Muscle of leg (tissue), 3 donors: ENCODE measurements at regions not wholly inside any gene's neighbourhood (a gene's known extent, or its start where the extent isn't known, plus 50 kb on each side); places are given as distances from the start of the nearest gene placed in this dataset.

Experiments
- DNase-seq: peaks from one replicate; pipeline ENCODE4 v3.0.0; 2013
- H3K27ac ChIP-seq: one replicate; pipeline ENCODE4 v1.5.1; 2013; ENCODE audit warnings: mild to moderate bottlenecking, low read length, control low read depth
- H3K27me3 ChIP-seq: one replicate; pipeline ENCODE4 v1.6.1; 2013; ENCODE audit warnings: low read length; ENCODE audit not compliant: control insufficient read depth, insufficient read depth
- H3K36me3 ChIP-seq: one replicate; pipeline ENCODE4 v1.6.1; 2013; ENCODE audit warnings: low read length; ENCODE audit not compliant: control insufficient read depth, insufficient read depth
- H3K4me1 ChIP-seq: one replicate; pipeline ENCODE4 v1.6.1; 2013; ENCODE audit warnings: low read length; ENCODE audit not compliant: control insufficient read depth, insufficient read depth
- H3K4me3 ChIP-seq: one replicate; pipeline ENCODE4 v1.5.1; 2013; ENCODE audit warnings: low read length, control low read depth
- H3K9me3 ChIP-seq: replicated peaks from 2 replicates; pipeline ENCODE4 v1.6.1; 2013; ENCODE audit warnings: low read depth, low read length; ENCODE audit not compliant: control insufficient read depth
- WGBS: methylation state at CpG from one replicate; pipeline ENCODE4 v1.1.5; 2013; ENCODE audit warnings: missing lambda C conversion rate; ENCODE audit not compliant: insufficient coverage; 5-methylcytosine and 5-hydroxymethylcytosine counted together

DNA sequence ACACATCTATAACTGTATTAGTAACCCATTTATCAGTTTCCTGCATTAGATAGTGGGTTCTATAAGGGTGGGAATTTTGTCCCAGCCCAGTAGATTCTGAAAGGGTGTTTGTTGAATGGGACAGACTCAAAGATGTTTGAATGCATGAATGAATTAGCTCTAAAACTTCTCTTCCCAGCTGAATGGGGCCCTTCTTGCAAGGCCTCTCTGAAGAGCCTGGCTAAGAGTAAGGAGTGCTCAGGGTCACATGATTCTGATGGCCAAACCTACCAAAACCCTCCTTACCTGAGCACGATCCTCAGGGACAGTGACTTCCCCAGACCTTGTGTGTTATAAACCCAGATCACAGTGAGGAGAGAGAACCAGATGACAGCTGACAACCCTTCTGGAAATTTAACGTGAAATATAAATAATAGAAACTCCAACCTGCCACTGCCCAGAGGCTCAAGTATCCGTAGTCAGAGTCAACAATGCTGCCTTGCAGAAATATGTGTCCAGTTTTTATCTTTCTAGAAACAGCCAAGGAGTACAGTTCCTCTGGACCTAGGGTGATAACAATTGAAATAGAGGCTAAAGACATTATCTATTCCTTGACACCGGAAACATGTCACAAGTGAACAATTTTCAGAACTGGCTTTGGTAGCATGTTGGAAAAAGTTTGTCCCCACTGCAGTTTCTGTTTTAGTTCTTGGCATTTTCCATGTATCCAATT lies 268.9 kb upstream of the MAF start:
- no CpG with 5 or more reads among the region's 4 CpGs for WGBS
- no peak overlapping the region for H3K27ac ChIP-seq
- DNase-seq = no peak

DNA sequence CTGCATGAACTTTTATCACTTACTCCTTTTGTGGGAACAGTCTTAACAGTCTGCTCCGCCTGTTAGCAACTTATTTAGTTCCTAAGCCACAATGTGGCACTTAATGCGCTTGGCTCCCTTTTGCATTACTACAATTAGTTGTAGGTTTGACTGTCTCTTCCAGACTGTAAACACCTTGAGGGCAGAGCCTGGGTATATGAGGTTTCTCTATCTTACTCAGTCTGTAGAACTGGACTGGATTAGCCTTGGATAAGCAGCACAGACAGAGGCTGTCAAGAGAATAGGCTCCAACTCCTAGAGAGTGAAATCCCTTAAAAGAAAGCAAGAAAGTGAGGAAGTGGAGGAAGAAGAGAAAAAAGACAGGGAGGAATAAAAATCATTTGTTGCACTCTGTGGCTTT lies 268.3 kb upstream of the MAF start:
- DNase-seq = no peak
- WGBS = no CpG with 5 or more reads among the region's 2 CpGs
- H3K4me3 ChIP-seq = no peak overlapping the region
- no peaks in the 10 kb centered on the region for H3K27me3 ChIP-seq
- H3K9me3 ChIP-seq = no peaks in the 10 kb centered on the region
- no peak overlapping the region for H3K27ac ChIP-seq
- H3K4me1 ChIP-seq = no peaks in the 10 kb centered on the region
- H3K36me3 ChIP-seq = no peaks in the 10 kb centered on the region

More for the DNA sequence above, 268.9 kb upstream of the MAF start:
- Histone ChIP-seq H3K4me3 (no peak overlapping the region), H3K36me3 (no peaks in the 10 kb centered on the region), H3K4me1 (peaks cover 4% of the 10 kb centered on the region), H3K27me3 (no peaks in the 10 kb centered on the region), H3K9me3 (no peaks in the 10 kb centered on the region)

DNA sequence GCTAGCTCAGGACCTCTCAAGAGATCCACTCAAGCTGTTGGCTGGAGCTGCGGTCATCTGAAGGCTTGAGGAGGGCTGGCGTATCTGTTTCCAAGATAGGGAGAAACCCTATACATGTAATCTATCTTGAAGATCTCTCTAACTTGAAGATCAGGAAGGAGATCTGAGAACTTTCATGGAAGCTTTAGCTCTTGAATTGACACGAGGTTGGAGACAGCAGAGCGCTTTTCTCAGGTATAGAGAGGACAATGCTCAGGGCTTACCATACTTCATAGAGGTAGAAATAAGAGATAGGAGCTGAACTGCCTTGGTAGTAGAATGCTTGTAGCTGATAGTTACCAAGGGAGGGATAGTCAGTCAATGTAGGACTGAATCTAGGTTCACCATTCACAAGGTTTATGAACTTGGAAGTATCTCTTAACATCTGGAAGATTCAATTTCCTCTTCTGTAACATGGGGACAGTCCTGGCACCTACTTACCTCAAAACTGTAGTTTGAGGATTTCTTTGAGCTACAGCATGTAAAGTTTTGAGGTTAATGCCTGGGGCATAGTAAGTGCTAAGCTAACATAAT lies 267.0 kb upstream of the MAF start:
- DNase-seq = no peak
- Histone ChIP-seq H3K9me3 (no peaks in the 10 kb centered on the region), H3K27me3 (no peaks in the 10 kb centered on the region), H3K4me1 (no peaks in the 10 kb centered on the region), H3K36me3 (no peaks in the 10 kb centered on the region), H3K27ac (no peak overlapping the region), H3K4me3 (no peak overlapping the region)
- 100% methylated on average over 1 of the region's 4 CpGs for WGBS

DNA sequence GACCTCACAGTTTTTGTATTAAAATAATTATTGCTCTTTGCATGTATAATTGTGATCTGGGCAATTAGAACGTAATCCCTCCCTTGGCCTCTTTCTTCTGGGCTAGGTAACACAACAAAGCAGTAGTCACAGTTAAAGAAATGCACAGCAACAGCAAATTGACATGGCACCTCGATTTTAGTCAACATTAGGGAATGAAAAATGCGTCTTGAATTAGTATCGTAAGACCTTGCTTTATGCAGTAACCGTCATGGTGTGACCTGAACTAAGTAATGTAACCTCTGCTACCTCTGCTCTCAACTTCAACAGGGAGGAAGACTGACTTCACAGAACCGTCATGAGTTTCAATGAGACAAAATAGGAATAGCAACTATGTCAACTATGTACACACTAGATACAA lies 265.4 kb upstream of the MAF start:
- no peak overlapping the region for H3K27ac ChIP-seq
- H3K36me3 ChIP-seq = no peaks in the 10 kb centered on the region
- no peaks in the 10 kb centered on the region for H3K4me1 ChIP-seq
- no peaks in the 10 kb centered on the region for H3K9me3 ChIP-seq
- H3K27me3 ChIP-seq = no peaks in the 10 kb centered on the region
- no peak for DNase-seq
- H3K4me3 ChIP-seq = no peak overlapping the region
- 80% methylated on average over 1 of the region's 6 CpGs for WGBS

DNA sequence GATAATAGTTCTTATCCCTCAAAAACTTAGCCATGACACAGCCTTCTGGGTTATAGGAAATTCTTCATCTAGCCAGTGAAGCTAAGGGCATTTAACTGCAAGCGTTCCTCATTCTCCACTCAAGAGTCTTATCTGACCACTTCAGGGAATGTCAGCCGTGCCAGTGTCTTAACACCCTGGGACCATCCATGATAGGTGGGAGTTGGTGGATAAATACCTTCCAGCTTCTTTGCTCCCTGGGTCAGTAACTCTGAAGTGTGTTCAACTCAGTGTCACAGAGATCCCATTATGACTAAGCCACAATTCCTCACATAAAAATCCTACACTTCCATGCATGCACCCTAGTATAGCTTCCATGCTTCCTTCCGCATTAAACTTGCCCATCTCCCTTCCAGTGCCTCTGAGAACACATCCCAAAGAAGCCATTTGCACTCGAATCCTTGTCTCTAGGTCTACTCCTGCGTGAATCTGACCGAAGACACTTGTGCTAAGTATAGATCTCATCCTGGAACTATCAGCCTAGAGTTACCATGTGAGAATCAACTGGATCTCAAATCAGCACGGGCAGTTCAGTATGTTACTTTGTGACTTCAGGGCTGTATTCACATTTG lies 264.3 kb upstream of the MAF start:
- no peak for DNase-seq
- Histone ChIP-seq H3K27me3 (no peaks in the 10 kb centered on the region), H3K4me1 (no peaks in the 10 kb centered on the region), H3K36me3 (no peaks in the 10 kb centered on the region), H3K9me3 (no peaks in the 10 kb centered on the region), H3K27ac (no peak overlapping the region), H3K4me3 (no peak overlapping the region)
- WGBS = 77% methylated on average over 1 of the region's 7 CpGs

DNA sequence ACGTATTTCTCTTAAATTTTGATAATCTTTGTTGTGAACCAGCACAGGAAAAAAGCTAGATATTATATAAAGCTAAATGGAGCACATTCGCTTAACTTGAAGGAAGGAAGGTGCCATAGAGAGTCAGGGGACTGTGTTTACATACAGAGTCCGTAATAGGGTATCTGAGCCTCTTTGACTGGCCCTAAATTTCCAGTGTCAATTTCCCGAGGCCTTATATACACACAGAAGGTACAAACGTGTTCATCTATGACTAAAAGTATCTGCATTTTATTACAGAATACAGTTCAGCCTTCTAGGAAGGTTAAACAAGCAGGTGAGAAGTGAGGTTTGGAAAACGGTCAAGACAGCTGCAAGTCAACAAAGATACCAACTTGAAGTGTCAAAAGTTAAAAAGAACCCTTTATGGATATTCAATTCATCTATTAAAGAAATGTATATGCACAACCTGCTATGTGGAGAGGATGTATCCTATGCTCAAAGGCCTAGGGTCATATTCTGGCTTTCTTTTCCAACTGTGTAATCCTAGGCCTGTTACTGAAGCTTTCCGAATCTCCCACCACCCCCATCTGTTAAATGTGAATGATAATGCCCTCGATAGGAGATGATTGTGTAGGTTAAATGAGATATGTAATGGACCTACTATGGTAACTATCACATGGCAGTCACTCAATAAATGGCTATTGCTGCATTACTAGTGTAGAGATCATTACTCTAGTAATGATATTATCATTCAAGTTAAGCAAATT lies 263.7 kb upstream of the MAF start:
- Histone ChIP-seq H3K9me3 (no peaks in the 10 kb centered on the region), H3K4me1 (no peaks in the 10 kb centered on the region), H3K36me3 (no peaks in the 10 kb centered on the region), H3K27me3 (no peaks in the 10 kb centered on the region), H3K27ac (no peak overlapping the region), H3K4me3 (no peak overlapping the region)
- 71% methylated on average over 1 of the region's 8 CpGs for WGBS
- DNase-seq = no peak

DNA sequence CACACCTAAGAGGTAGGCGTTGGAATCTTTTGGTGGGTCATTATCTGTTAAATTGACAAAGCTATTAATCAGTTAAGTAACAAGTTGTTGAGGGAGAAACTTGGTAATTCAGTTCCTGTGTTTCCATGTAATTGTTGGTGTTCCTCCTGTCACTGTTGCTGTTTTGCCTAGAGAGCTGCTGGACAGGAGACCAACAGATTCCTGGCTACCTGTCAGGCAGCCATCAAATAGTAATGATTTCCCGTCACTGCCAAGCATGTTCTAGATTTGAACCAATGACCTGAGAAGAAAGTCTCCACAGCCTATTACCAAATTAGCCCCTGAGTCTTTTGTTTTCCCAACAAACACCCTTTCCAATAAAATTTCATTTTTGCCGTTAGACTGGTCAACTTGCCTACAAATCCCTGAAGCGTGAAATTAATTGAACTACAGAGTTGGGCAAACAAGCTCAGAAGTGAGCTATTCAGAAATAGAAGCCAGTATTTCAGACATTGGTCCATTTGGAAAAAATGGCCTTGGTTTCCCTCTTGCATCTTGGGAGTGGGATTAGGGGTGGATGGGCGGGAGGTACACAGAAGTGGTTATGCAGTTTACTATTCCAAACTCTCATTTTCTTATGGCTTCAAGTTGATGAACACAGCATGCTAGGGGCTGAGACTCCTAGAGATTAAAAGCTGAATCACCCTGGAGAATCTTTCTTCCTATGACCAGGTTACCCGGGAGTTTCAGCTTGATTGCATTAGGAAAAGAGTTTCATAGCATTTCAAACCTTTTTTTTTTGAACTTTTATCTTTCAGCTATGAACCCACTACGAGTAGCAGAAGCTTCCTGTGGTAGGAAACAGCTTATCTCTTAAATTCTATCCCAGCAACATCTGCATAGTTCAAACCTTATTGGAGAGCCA lies 262.8 kb upstream of the MAF start:
- Histone ChIP-seq H3K9me3 (no peaks in the 10 kb centered on the region), H3K36me3 (no peaks in the 10 kb centered on the region), H3K27ac (no peak overlapping the region), H3K4me3 (no peak overlapping the region), H3K27me3 (no peaks in the 10 kb centered on the region), H3K4me1 (no peaks in the 10 kb centered on the region)
- 87% methylated on average over 3 of the region's 7 CpGs for WGBS
- no peak for DNase-seq

DNA sequence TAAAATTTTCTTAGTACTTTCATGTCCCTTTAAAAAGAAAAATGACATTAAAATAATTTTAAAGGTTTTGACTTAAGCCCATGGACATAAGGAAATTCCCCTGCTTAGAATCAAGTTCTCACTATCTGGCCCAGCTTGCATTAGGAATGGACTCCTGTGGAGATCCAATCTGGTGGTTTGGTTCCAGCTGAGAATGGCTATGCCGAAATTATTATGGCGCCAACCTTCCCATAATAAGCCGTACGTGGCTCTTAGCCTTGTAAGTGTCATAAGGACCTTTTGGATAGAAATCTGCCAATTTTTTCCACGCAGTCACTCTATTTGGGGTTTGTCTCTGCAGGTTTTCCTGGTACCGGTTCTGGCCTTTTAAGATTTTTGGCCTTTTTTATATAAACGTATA lies 262.1 kb upstream of the MAF start:
- Histone ChIP-seq H3K9me3 (no peaks in the 10 kb centered on the region), H3K27ac (no peak overlapping the region), H3K27me3 (no peaks in the 10 kb centered on the region), H3K36me3 (no peaks in the 10 kb centered on the region), H3K4me1 (no peaks in the 10 kb centered on the region), H3K4me3 (no peak overlapping the region)
- no peak for DNase-seq
- 100% methylated on average over 1 of the region's 7 CpGs for WGBS

DNA sequence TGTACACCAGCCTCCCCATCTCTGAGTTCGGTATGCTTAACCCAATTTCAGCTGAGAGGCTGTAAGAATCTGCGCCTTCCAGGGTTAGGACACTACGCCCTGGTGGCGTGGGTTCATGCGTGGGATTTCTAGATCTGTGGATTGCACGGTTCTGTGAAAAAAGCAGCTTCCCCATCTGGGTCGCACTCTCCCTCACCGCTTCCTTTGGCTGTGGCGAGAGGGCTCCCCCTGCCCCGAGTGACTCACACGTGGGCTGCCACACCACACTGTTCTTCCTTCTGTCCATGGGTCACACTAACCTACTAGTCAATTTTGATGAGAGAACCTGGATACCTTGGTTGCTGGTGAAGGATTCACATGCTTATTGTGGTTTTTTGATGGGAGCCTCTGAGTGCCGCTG lies 256.0 kb upstream of the MAF start:
- DNase-seq = no peak
- Histone ChIP-seq H3K27ac (no peak overlapping the region), H3K4me3 (no peak overlapping the region), H3K4me1 (no peaks in the 10 kb centered on the region), H3K9me3 (peaks cover 7% of the 10 kb centered on the region), H3K27me3 (no peaks in the 10 kb centered on the region), H3K36me3 (no peaks in the 10 kb centered on the region)
- 92% methylated on average over 11 of the region's 12 CpGs for WGBS
